GM12891 (cell line): ENCODE measurements at regions not wholly inside any gene's neighbourhood (a gene's known extent, or its start where the extent isn't known, plus 50 kb on each side); places are given as distances from the start of the nearest gene placed in this dataset.
"Not testable (repeated sequence)": the region's sequence is repeated elsewhere in the genome, so short reads cannot be mapped to it uniquely, and the experiment has no call there.

Source experiments
- DNase-seq: peaks from one replicate; pipeline ENCODE4 v3.0.0; 2011; ENCODE audit warnings: low spot score; ENCODE audit not compliant: insufficient read length
- FAIRE-seq: peaks from 2 replicates; lab custom pipeline; 2011; peaks lifted over from hg19 to GRCh38; lab: Jason Lieb, UNC
- PAX5 ChIP-seq: IDR thresholded peaks from 2 replicates; pipeline ENCODE4 v1.6.1; 2011; ENCODE audit warnings: low read length, moderate library complexity, mild to moderate bottlenecking; ENCODE audit not compliant: insufficient read depth, severe bottlenecking
- POLR2A ChIP-seq: IDR thresholded peaks from 2 replicates; pipeline ENCODE4 v1.6.1; 2011; ENCODE audit warnings: low read depth, low read length, control low read depth
- POLR2AphosphoS5 ChIP-seq: IDR thresholded peaks from 2 replicates; pipeline ENCODE4 v1.6.1; 2011; ENCODE audit warnings: low read depth, low read length, control low read depth
- POU2F2 ChIP-seq: IDR thresholded peaks from 2 replicates; pipeline ENCODE4 v1.6.1; 2011; ENCODE audit warnings: low read depth, mild to moderate bottlenecking, control low read depth, low read length, moderate library complexity
- SPI1 ChIP-seq: IDR thresholded peaks from 2 replicates; pipeline ENCODE4 v1.6.1; 2011; ENCODE audit warnings: low read depth, low read length, control low read depth
- TAF1 ChIP-seq: IDR thresholded peaks from 2 replicates; pipeline ENCODE4 v1.6.1; 2011; ENCODE audit warnings: low read depth, low read length, control low read depth

DNA sequence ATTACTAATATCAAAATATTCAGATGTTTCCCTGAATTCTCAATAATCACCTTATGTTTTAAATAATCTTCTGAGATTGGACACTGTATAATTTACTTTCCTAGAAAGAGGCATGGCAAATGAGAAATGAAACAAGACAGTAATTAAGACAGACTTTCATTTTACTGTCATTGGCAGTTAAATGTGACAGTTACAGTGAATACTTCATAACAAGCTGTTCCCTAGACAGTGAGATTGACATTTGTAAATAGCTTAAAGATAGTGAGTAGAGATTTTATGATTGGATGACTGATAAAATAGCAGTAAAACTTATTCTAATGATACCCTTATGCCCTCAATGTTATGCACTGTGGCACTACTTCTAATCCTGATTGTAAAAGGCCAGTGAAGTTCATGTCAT, 524.9 kb upstream of the TMEFF2 start:
- no peak for FAIRE-seq
- TF ChIP-seq POLR2A: no peak
- TF ChIP-seq POLR2AphosphoS5: no peak
- no peak for TF ChIP-seq PAX5
- TF ChIP-seq SPI1: no peak
- TF ChIP-seq POU2F2: no peak
- TF ChIP-seq TAF1: no peak
- DNase-seq: no peak

DNA sequence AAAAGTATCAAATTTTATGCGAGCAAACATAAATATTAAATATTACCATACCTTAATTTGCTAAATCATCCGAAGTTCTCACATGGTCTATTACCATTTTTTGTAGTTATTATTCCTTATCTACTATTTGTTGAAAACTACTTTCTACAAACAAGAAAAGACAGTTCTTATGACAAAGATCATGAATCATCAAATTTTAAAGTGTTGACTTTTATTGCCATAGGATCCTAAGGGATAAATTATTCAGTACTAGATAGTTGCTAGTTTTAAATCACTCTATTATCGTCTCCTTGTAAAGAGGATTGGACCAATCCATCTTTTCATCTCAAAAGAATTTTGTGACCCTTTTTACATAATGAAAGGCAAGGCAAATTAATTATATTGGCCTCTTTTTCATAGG, 523.6 kb upstream of the TMEFF2 start:
- FAIRE-seq (no peak), DNase-seq (no peak)
- TF ChIP-seq TAF1 (no peak), SPI1 (no peak), PAX5 (no peak), POU2F2 (no peak), POLR2A (no peak), POLR2AphosphoS5 (no peak)

DNA sequence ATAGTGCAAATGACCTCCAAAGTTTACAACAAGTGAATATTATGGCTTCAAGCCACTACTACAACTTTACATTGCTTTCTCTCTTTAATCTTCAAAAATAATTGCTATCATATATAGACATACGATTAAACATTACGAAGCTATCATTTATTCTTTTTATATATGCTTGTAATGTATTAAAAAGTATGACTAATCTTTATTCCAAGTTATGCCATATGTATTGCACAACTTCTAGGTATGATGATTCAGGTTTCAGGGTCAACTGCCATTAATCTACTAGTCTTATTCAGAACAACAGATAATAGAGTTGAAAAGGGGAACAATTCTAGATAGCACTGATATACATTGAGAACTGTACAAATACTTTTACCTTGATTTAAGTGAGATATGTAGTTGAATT, 506.2 kb upstream of the TMEFF2 start:
- no peak for DNase-seq
- no peak for TF ChIP-seq POLR2A
- TF ChIP-seq TAF1: no peak
- no peak for TF ChIP-seq SPI1
- TF ChIP-seq PAX5: no peak
- no peak for TF ChIP-seq POLR2AphosphoS5
- TF ChIP-seq POU2F2: no peak
- FAIRE-seq: no peak

DNA sequence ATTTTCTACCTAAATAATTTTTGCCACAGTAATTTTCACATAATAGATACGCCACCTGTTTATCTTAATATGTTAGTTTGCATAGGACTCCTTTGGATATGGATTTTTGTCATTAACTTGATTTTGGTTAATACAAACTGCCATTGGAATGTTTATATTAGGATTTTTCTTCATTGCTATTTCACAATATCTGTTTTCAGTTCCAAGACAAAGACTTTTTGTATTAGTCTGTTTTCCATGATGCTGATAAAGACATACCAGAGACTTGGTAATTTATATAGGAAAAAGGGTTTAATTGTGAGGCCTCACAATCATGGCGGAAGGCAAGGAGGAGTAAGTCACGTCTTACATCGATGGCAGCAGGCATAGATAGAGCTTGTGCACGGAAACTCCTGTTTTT, 503.1 kb upstream of the TMEFF2 start:
- DNase-seq: no peak
- TF ChIP-seq POLR2A (no peak), POU2F2 (no peak), SPI1 (no peak), POLR2AphosphoS5 (no peak), TAF1 (no peak), PAX5 (no peak)
- no peak for FAIRE-seq

DNA sequence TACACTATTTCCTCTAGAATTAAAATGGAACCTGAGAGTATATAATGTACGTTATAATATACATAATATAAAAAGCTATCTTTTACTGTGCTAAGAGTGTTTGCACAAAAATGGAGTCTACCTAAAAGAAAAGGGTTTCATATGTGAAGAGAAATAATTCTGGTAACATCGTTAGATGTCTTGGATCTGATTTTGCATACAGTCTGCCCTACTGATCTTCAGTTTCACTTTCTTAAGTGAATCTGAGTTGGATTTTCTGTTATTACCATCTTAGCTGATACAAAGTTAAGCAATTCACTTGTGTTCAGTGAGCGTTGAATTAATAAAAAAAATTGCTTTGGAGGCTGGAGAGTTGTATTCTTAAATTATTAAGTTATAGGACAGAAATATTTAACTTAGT, 502.1 kb upstream of the TMEFF2 start:
- DNase-seq (no peak), FAIRE-seq (no peak)
- TF ChIP-seq TAF1 (no peak), SPI1 (no peak), PAX5 (no peak), POLR2AphosphoS5 (no peak), POU2F2 (no peak), POLR2A (no peak)

DNA sequence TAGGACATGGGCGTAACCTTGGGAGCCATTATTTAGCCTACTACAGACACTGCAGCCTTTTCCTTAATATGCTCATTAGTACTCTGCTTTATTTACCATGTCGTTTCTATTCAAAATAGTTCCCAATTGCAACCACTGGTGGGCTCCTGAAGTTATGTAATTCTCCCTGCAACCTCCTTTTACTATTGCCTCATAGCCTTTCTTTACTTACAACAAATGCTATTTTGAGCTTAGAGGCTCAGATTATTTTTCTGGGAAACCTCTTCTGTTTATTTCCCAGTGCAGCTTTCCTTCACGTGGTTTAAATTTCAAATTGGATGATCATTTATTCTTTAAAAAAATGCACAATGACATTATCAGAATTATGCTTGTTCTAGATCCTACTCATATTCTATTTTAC, 492.3 kb upstream of the TMEFF2 start:
- TF ChIP-seq SPI1 (no peak), POU2F2 (no peak), TAF1 (no peak), POLR2A (no peak), POLR2AphosphoS5 (no peak), PAX5 (no peak)
- DNase-seq: no peak
- FAIRE-seq: no peak

DNA sequence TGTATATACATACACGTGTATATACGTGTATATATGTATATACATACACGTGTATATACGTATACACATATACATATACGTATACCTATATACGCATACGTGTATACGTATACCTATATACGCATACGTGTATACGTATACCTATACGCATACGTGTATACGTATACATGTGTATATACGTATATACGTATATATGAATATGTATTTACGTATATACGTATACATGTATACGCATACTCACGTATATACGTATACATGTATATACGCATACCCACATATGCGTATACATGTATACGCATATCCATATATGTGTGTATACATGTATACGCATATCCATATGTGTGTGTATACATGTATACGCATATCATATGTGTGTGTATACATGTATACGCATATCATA, 487.8 kb upstream of the TMEFF2 start:
- FAIRE-seq, DNase-seq: not testable (repeated sequence)

DNA sequence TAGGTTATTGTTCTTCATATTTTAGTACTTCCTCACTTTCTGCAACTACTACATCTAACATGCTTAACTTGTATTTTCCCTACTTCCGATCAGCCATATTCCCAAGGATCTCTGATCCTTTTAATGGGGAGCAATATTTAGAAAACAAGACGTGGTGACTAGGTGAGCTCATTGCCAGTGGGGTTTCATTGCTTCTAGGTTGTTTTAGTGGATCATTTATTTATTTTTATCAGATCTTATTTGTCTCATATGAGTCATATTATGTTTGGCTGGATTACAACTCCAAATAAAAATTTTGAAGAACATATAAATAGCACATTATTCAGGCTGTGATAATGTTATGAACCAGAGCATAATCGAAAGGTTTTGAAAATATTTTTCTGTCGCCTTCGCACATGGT, 480.9 kb upstream of the TMEFF2 start:
- FAIRE-seq (no peak), DNase-seq (no peak)
- no peak for TF ChIP-seq POLR2A
- no peak for TF ChIP-seq POLR2AphosphoS5
- TF ChIP-seq PAX5: no peak
- TF ChIP-seq SPI1: no peak
- TF ChIP-seq TAF1: no peak
- TF ChIP-seq POU2F2: no peak

DNA sequence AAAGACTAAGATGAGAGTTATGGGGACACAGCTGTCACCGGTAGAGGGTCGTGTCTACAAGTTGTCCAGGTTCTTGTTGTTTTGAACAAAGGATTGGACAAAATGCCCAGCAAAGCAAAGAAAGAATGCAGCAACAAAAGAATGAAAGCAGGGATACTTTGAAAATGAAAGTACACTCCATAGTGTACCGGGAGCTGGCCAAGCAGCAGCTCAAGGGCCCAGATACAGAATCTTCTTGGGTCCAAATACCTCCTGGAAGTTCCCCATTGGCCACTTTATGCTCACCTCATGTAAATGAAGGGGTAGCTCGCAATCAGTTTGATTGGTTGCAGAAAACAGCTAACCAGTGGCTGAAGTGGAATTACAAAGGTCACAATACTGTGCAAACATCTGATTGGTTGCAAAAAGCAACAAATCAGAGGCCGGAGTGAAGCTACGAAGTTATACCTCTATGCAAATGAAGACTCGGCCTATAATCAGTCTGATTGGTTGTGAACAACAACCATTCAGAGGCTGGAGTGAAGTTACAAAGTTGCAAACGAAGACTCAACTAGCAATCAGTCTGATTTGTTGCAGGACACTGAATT, 474.9 kb upstream of the TMEFF2 start:
- TF ChIP-seq POLR2A: no peak
- TF ChIP-seq POU2F2: no peak
- TF ChIP-seq TAF1: no peak
- TF ChIP-seq PAX5: no peak
- no peak for TF ChIP-seq SPI1
- no peak for TF ChIP-seq POLR2AphosphoS5
- FAIRE-seq: no peak
- DNase-seq: no peak

DNA sequence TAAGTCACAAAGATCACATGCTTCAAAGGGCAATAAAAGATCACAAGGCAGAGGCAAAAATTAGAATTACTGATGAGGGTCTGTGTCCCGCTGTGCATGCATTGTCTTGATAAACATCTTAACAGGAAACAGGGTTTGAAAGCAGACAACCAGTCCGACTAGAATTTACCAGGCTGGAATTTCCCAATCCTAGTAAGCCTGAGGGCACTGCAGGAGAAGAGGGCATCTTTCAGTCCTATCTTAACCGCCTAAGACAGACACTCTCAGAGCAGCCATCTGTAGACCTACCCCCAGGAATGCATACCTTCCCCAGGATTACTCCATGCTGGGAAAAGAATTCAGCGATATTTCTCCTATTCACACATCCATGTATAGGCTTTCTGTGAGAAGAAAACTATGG, 465.8 kb upstream of the TMEFF2 start:
- FAIRE-seq, DNase-seq: not testable (repeated sequence)

DNA sequence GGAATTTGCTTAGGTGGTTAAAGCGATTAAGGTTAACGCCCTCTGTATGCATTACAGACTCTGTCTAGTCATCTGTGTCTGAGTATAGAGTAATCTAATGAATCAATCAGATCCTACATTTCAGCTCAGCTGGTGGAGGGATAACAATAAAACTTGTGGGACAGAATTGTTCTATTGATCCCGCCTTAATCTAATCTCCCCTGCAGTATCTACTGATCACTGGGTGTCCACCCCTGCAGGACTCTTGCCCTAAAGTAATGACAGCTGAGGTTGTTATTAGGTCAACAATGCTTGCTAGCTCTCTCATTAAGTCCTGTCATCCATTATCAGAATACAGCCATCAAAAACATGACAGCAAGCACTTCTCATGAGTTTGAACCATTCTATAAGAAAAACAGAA, 462.6 kb upstream of the TMEFF2 start:
- DNase-seq (no peak), FAIRE-seq (no peak)
- TF ChIP-seq POU2F2 (no peak), SPI1 (no peak), TAF1 (no peak), PAX5 (no peak), POLR2AphosphoS5 (no peak), POLR2A (no peak)

DNA sequence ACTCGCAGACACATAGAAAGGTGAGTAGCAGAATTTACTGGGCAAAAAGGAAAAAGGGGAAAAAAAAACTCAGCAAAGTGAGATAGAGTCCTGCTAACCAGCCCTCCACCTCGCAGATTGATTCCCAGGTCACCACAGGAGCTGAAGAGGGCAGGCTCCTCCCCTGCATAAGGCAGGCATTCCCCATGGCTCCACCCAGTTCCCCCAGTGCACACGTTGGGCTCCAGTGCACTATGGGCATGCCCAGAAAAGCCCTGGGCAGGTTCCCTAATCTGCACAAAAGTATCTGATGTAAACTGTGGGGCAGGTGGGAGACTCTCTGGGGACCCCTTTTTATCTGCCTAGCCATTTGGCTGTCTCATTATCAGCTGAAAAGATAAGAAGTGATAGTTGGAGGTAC, 461.2 kb upstream of the TMEFF2 start:
- DNase-seq (no peak), FAIRE-seq (no peak)
- TF ChIP-seq POLR2A: no peak
- no peak for TF ChIP-seq PAX5
- no peak for TF ChIP-seq SPI1
- no peak for TF ChIP-seq POLR2AphosphoS5
- TF ChIP-seq POU2F2: no peak
- TF ChIP-seq TAF1: no peak
